ENCODE measurements at regions not wholly inside any gene's neighbourhood (a gene's known extent, or its start where the extent isn't known, plus 50 kb on each side); places are given as distances from the start of the nearest gene placed in this dataset.

DNA sequence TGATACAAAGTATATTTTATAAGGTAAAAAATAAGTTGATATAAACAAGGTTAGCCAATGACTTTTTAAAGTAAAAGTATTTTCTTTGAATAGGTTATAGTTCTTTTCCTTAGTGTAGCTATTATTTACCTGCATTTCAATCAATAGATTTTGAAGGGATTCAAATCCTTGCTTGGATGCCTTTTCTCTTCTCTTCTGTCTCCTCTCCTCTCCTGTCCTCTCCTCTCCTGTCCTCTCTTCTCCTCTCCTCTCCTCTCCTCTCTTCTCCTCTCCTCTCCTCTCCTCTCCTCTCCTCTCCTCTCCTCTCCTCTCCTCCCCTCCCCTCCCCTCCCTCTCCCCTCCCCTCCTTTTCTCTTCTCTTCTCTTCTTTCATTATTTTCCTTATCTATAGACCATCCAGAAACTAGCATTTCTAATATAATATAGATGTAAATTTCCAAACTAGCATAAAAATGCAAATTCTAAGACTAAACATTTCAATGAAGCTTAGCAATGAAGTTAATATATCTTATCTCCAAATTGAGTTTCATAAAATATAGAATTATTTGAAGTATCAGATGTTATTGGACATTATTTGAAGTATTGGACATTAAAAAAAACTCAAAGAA is 60.5 kb upstream of the PRKCQ start:
- DNase-seq (ENCODE audit: low spot score) = no peak

DNA sequence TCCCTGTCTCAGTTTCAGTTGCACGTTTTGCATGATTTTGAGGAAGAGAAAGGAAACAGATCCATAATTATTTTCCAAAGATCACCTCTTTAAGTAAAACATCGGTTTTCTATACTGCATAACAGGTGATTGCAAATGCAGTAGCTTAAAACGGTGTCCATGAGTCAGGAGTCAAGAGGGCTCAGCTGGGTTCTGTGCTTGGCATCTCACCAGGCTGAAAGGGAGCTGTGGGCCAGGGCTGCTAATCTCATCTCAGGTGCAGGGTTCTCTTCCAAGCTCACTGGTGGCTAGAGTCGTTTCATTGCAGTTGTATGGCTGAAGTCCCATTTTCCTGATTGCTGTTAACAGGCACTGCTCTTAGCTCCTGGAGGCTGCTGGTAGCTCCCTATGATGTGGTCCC is 57.0 kb upstream of the PRKCQ start:
- no peak for DNase-seq (ENCODE audit: low spot score)

DNA sequence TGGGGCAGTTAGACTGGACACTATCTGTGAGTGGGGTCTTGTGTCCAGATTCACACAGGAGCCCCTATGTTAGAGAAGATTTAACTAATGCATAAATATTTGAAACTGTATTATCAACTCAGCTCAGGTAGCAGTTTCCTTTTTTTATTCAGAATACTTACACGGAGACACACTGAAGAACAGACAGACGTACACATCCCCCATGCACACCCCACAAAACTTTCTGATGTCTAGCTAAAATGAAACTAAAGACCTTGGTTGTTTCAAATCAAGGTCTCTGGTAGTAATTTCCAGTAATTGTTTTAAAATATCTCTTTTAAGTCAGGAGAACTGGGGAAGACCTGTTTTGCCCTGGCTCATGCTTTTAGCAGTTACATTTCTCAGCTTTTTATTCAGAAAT is 55.7 kb upstream of the PRKCQ start:
- no peak for DNase-seq (ENCODE audit: low spot score)
